RWPE2 (cell line): ENCODE measurements at regions not wholly inside any gene's neighbourhood (a gene's known extent, or its start where the extent isn't known, plus 50 kb on each side); places are given as distances from the start of the nearest gene placed in this dataset.
A peak's percentile ranks its signal among the peaks of the same experiment; 100 is the strongest.

Experiments
- ATAC-seq: fragments of 200-7000 bp; cut with Tn5 transposase; 3 replicates; pipeline ENCODE4 v1.9.1; 2021; ENCODE audit warnings: low read depth
- DNase-seq: peaks from one replicate; pipeline ENCODE4 v3.0.0-alpha.2; 2020; ENCODE audit warnings: low spot score
- H3K27ac ChIP-seq: fragments of 450-650 bp; 2 replicates; pipeline ENCODE4 v1.5.1; 2017; ENCODE audit warnings: mild to moderate bottlenecking; ENCODE audit not compliant: poor library complexity, severe bottlenecking
- H3K27me3 ChIP-seq: fragments of 250-450 bp; sonication (Bioruptor Pico); 2 replicates; pipeline ENCODE4 v1.5.1; 2021; ENCODE audit warnings: mild to moderate bottlenecking, moderate library complexity; ENCODE audit not compliant: insufficient read depth, poor library complexity, severe bottlenecking
- H3K36me3 ChIP-seq: fragments of 250-450 bp; sonication (Bioruptor Pico); 2 replicates; pipeline ENCODE4 v1.5.1; 2020; ENCODE audit warnings: low read depth, mild to moderate bottlenecking, moderate library complexity
- H3K4me1 ChIP-seq: fragments of 250-450 bp; sonication (Bioruptor Pico); 2 replicates; pipeline ENCODE4 v1.5.1; 2021; ENCODE audit warnings: mild to moderate bottlenecking, moderate library complexity; ENCODE audit not compliant: insufficient read depth, poor library complexity, severe bottlenecking
- H3K4me3 ChIP-seq: fragments of 250-450 bp; sonication (Bioruptor Pico); 2 replicates; pipeline ENCODE4 v1.5.1; 2021; ENCODE audit warnings: mild to moderate bottlenecking, moderate library complexity; ENCODE audit not compliant: severe bottlenecking
- H3K9me3 ChIP-seq: fragments of 250-450 bp; sonication (Bioruptor Pico); 2 replicates; pipeline ENCODE4 v1.5.1; 2021; ENCODE audit warnings: mild to moderate bottlenecking, moderate library complexity; ENCODE audit not compliant: severe bottlenecking
- TF ChIP-seq, protein P1 (sequence below): fragments of 450-650 bp; IDR thresholded peaks from one replicate; pipeline ENCODE4 v1.5.1; 2017; ENCODE audit warnings: mild to moderate bottlenecking, moderate library complexity; ENCODE audit not compliant: poor library complexity, severe bottlenecking

DNA sequence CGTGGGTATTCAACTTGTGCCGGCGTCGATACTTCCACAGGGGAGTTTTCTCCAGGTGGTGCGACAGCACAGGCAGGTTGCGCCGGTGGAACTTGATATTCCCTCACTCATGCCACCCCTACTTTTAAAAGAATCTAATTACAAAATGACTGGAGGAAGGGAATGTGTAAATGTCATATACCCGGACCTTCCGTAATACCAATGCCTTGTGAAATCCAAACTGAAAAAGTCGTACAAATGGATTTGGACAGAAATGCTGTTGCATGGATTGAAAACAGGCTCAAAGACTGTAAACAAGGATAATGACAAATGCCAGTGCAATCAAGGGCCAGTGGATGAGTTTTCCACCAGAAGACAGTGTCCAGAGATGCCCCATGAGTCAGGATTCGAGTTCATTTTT, 235.3 kb upstream of the USP25 start:
- H3K4me1 ChIP-seq: no peaks in the 10 kb centered on the region
- TF ChIP-seq, protein P1, sequence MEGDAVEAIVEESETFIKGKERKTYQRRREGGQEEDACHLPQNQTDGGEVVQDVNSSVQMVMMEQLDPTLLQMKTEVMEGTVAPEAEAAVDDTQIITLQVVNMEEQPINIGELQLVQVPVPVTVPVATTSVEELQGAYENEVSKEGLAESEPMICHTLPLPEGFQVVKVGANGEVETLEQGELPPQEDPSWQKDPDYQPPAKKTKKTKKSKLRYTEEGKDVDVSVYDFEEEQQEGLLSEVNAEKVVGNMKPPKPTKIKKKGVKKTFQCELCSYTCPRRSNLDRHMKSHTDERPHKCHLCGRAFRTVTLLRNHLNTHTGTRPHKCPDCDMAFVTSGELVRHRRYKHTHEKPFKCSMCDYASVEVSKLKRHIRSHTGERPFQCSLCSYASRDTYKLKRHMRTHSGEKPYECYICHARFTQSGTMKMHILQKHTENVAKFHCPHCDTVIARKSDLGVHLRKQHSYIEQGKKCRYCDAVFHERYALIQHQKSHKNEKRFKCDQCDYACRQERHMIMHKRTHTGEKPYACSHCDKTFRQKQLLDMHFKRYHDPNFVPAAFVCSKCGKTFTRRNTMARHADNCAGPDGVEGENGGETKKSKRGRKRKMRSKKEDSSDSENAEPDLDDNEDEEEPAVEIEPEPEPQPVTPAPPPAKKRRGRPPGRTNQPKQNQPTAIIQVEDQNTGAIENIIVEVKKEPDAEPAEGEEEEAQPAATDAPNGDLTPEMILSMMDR: no peak
- no peak for DNase-seq
- ATAC-seq: no peak
- H3K36me3 ChIP-seq: no peaks in the 10 kb centered on the region
- H3K4me3 ChIP-seq: no peak overlapping the region
- H3K9me3 ChIP-seq: no peaks in the 10 kb centered on the region
- no peak overlapping the region for H3K27ac ChIP-seq
- no peaks in the 10 kb centered on the region for H3K27me3 ChIP-seq

DNA sequence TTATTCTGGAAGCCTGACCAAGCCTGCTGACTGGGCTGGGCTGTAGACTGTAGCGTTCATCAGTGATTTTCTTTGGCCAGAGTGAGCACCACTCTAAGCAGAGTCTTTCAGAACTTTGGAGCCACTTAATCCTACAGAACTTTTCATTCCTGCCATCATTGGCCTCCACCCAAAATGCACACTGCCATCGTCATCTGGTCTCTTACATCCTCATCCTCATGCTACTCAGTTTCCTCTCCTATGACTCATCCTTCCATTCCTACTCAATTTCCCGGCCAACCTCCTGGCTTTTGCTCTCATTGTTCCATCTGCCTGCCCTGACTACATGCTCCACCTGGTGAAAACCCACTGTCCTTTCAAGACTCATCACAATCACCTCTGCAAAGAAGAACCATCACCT, 233.8 kb upstream of the USP25 start:
- Histone ChIP-seq H3K27ac (no peak overlapping the region), H3K4me3 (no peak overlapping the region), H3K4me1 (no peaks in the 10 kb centered on the region), H3K9me3 (no peaks in the 10 kb centered on the region), H3K27me3 (no peaks in the 10 kb centered on the region), H3K36me3 (no peaks in the 10 kb centered on the region)
- TF ChIP-seq, protein P1: no peak
- DNase-seq (no peak), ATAC-seq (peak; percentile 55; the same call in 1 of the 3 replicates)

DNA sequence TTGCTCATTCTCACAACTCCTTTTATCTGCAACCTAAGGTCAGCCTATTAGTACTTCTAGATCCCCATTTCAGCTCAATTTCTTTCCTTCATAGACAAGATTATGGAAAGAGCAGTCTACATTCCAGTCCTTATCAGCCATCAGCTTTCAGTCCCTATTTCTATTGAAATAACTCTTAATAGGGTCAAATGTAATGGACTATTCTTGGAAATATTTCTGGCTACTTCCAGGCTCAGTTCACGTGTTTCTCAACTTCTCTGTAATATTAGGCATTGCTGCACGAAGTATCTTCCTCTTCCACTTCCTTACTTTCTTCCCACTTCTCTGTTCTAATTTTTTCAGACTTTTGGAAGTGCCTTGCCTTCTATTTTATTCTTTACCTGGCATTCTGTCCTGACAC, 232.9 kb upstream of the USP25 start:
- TF ChIP-seq, protein P1: no peak
- H3K27ac ChIP-seq: no peak overlapping the region
- H3K9me3 ChIP-seq: no peaks in the 10 kb centered on the region
- DNase-seq: no peak
- no peaks in the 10 kb centered on the region for H3K36me3 ChIP-seq
- H3K4me1 ChIP-seq: no peaks in the 10 kb centered on the region
- H3K27me3 ChIP-seq: no peaks in the 10 kb centered on the region
- no peak for ATAC-seq
- no peak overlapping the region for H3K4me3 ChIP-seq

DNA sequence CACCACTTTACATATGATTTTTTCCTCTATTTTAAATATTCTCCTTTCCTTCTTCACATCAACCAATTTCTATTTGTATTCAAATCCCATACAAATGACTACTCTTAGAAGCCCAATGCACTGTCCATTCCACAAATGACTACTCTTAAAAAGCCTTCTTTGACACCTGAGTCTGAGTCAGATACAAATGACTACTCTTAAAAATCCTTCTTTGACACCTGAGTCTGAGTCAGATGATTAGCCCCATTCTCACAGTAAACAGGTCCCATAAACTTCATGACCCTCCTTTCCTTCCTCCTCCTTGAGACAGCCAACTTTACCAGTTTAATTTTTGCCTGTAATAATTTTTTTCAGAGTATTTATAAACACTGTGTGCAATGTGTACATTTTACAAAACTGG, 231.3 kb upstream of the USP25 start:
- H3K36me3 ChIP-seq: no peaks in the 10 kb centered on the region
- H3K4me3 ChIP-seq: no peak overlapping the region
- TF ChIP-seq, protein P1: no peak
- no peak for DNase-seq
- ATAC-seq: 0 out of 3 replicates have a peak, but pooled peaks have one; percentile 27
- H3K27me3 ChIP-seq: no peaks in the 10 kb centered on the region
- no peak overlapping the region for H3K27ac ChIP-seq
- H3K4me1 ChIP-seq: no peaks in the 10 kb centered on the region
- H3K9me3 ChIP-seq: no peaks in the 10 kb centered on the region

DNA sequence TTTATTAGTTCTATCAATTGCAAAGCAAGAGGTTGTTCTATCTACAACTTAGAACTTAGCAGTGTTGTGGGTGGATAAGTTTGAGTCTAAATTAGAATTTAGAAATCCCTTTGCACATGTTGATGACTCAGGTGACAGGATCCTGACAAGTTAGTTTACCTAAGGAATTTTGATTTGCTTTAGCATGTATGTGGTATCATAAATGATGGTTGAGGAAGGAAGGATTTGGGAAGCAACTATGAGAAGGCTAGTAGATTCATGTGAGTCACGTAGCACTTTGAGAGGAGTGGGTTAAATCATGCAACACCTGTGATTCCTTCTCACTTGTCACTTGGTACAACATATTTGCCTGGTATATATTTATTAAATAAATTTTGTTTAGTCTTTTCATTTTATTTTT, 223.7 kb upstream of the USP25 start:
- no peak overlapping the region for H3K4me3 ChIP-seq
- H3K9me3 ChIP-seq: no peaks in the 10 kb centered on the region
- no peak for ATAC-seq
- no peak overlapping the region for H3K27ac ChIP-seq
- no peaks in the 10 kb centered on the region for H3K36me3 ChIP-seq
- no peak for DNase-seq
- H3K27me3 ChIP-seq: no peaks in the 10 kb centered on the region
- H3K4me1 ChIP-seq: no peaks in the 10 kb centered on the region
- TF ChIP-seq, protein P1: no peak
